ENCODE measurements at regions not wholly inside any gene's neighbourhood (a gene's known extent, or its start where the extent isn't known, plus 50 kb on each side); places are given as distances from the start of the nearest gene placed in this dataset.

DNA sequence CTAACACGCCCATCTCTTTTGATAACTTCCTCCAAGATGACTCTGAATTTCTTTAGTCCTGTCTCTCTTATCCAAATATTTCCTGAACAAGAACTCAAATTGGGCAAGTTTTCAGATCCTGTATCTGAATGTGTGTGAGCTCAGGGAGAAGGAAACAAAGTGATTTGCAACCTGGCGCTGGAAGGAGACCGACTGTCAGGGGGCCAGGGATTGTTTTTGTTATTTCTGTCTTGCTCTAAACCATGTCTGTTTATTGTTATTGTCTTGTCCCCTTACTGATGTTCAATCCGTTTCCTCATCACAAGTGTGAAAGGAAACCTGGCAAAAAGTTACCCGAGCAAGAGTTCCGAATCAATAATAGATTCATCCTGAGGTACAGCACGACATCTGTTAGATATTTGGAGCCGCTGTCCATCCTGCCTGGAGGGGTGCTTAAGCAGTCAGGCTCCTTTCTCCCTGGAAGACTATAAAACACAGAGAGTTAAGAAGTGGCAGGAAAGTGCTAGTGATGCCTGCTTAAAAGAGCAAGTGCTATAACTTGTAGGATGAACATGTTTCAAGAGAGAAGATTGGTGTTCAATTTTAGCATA is 132.5 kb upstream of the OSR1 start:
- no peak for DNase-seq (ENCODE audit: low read depth)
- no peak overlapping the region for H3K4me3 ChIP-seq (ENCODE audit: low read depth, low read length)
- TF ChIP-seq, protein P1, sequence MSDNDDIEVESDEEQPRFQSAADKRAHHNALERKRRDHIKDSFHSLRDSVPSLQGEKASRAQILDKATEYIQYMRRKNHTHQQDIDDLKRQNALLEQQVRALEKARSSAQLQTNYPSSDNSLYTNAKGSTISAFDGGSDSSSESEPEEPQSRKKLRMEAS (IDR thresholded peaks at IDR 0.05; ENCODE audit: low read depth, low read length), result no peak
- no peak for TF ChIP-seq MYC (IDR thresholded peaks at IDR 0.05; ENCODE audit: low read depth, low read length)
- no peak for TF ChIP-seq POLR2A (IDR thresholded peaks at IDR 0.05; ENCODE audit: extremely low read depth, insufficient read length)
- TF ChIP-seq, protein P2, sequence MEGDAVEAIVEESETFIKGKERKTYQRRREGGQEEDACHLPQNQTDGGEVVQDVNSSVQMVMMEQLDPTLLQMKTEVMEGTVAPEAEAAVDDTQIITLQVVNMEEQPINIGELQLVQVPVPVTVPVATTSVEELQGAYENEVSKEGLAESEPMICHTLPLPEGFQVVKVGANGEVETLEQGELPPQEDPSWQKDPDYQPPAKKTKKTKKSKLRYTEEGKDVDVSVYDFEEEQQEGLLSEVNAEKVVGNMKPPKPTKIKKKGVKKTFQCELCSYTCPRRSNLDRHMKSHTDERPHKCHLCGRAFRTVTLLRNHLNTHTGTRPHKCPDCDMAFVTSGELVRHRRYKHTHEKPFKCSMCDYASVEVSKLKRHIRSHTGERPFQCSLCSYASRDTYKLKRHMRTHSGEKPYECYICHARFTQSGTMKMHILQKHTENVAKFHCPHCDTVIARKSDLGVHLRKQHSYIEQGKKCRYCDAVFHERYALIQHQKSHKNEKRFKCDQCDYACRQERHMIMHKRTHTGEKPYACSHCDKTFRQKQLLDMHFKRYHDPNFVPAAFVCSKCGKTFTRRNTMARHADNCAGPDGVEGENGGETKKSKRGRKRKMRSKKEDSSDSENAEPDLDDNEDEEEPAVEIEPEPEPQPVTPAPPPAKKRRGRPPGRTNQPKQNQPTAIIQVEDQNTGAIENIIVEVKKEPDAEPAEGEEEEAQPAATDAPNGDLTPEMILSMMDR (IDR thresholded peaks at IDR 0.05; ENCODE audit: low read depth, low read length), result no peak

- DNase-seq (ENCODE audit: low read depth), result peak; percentile 59
- no peak overlapping the region for H3K4me3 ChIP-seq (ENCODE audit: low read depth, low read length)
- no peak for TF ChIP-seq MYC (IDR thresholded peaks at IDR 0.05; ENCODE audit: low read depth, low read length)
- TF ChIP-seq, protein P2 (IDR thresholded peaks at IDR 0.05; ENCODE audit: low read depth, low read length), result no peak
- no peak for TF ChIP-seq POLR2A (IDR thresholded peaks at IDR 0.05; ENCODE audit: extremely low read depth, insufficient read length)
- TF ChIP-seq, protein P1 (IDR thresholded peaks at IDR 0.05; ENCODE audit: low read depth, low read length), result no peak
Observed at GRCh38 chr2:19488009-19488691, 129.7 kb upstream of the OSR1 start.

GRCh38 chr2:19484736-19485135 is 126.3 kb upstream of the OSR1 start:
- DNase-seq (ENCODE audit: low read depth), result no peak
- H3K4me3 ChIP-seq (ENCODE audit: low read depth, low read length), result no peak overlapping the region

DNA sequence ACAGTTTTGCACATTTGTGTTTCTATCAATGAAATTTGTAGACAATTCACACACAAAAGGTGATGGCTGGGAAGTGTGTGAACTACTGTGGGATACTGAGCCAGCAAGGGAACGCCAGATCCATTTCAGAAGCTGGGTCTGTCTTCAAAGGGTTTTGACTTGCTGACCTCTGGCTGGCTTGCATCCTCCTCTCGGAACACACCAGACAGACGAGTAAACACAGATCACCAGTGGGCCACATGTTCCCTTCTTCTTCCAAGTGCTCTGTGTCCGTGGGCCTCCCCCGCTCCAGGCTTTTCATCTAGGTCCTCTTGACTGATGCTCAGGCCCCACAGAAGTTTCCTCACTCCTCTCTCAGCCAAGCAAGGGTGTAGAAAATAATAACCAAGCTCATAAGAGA is 122.2 kb upstream of the OSR1 start:
- no peak overlapping the region for H3K4me3 ChIP-seq (ENCODE audit: low read depth, low read length)
- TF ChIP-seq, protein P2 (IDR thresholded peaks at IDR 0.05; ENCODE audit: low read depth, low read length), result no peak
- TF ChIP-seq POLR2A (IDR thresholded peaks at IDR 0.05; ENCODE audit: extremely low read depth, insufficient read length) (no peak), MYC (IDR thresholded peaks at IDR 0.05; ENCODE audit: low read depth, low read length) (no peak)
- TF ChIP-seq, protein P1 (IDR thresholded peaks at IDR 0.05; ENCODE audit: low read depth, low read length), result no peak

More at GRCh38 chr2:19484736-19485135, 126.3 kb upstream of the OSR1 start:
- TF ChIP-seq, protein P2 (IDR thresholded peaks at IDR 0.05; ENCODE audit: low read depth, low read length), result no peak
- no peak for TF ChIP-seq MYC (IDR thresholded peaks at IDR 0.05; ENCODE audit: low read depth, low read length)
- TF ChIP-seq POLR2A (IDR thresholded peaks at IDR 0.05; ENCODE audit: extremely low read depth, insufficient read length), result no peak
- TF ChIP-seq, protein P1 (IDR thresholded peaks at IDR 0.05; ENCODE audit: low read depth, low read length), result no peak

DNA sequence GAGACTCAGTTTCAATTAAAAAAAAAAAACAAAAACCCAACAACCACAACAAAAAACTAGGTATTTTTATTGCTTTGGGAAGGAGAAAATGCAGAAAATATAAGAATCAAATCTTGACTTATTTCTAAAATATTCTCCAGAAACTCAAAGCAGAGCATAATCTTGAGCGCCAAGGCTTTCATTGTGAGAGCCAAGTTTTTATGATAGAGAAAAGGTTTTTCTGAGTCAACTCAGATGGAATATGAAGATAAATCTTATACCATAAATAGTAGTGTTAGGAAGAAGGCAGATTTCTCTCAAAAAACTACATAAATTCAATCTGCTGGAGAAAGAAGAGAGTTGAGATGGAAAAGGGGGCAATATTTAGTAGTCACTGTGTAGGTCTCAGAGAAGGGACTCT is 121.2 kb upstream of the OSR1 start:
- no peak for DNase-seq (ENCODE audit: low read depth)
- no peak overlapping the region for H3K4me3 ChIP-seq (ENCODE audit: low read depth, low read length)
- TF ChIP-seq, protein P2 (IDR thresholded peaks at IDR 0.05; ENCODE audit: low read depth, low read length), result no peak
- TF ChIP-seq POLR2A (IDR thresholded peaks at IDR 0.05; ENCODE audit: extremely low read depth, insufficient read length) (no peak), MYC (IDR thresholded peaks at IDR 0.05; ENCODE audit: low read depth, low read length) (no peak)
- TF ChIP-seq, protein P1 (IDR thresholded peaks at IDR 0.05; ENCODE audit: low read depth, low read length), result no peak

More for the DNA sequence above, 122.2 kb upstream of the OSR1 start:
- no peak for DNase-seq (ENCODE audit: low read depth)
